GM19395 (cell line): ENCODE measurements at regions not wholly inside any gene's neighbourhood (a gene's known extent, or its start where the extent isn't known, plus 50 kb on each side); places are given as distances from the start of the nearest gene placed in this dataset.

Source experiments
- ATAC-seq: cut with Tn5 transposase; IDR thresholded peaks from one replicate; pipeline ENCODE4 v1.9.1; 2021; ENCODE audit warnings: mild to moderate bottlenecking, moderate library complexity; ENCODE audit not compliant: unreplicated experiment

DNA sequence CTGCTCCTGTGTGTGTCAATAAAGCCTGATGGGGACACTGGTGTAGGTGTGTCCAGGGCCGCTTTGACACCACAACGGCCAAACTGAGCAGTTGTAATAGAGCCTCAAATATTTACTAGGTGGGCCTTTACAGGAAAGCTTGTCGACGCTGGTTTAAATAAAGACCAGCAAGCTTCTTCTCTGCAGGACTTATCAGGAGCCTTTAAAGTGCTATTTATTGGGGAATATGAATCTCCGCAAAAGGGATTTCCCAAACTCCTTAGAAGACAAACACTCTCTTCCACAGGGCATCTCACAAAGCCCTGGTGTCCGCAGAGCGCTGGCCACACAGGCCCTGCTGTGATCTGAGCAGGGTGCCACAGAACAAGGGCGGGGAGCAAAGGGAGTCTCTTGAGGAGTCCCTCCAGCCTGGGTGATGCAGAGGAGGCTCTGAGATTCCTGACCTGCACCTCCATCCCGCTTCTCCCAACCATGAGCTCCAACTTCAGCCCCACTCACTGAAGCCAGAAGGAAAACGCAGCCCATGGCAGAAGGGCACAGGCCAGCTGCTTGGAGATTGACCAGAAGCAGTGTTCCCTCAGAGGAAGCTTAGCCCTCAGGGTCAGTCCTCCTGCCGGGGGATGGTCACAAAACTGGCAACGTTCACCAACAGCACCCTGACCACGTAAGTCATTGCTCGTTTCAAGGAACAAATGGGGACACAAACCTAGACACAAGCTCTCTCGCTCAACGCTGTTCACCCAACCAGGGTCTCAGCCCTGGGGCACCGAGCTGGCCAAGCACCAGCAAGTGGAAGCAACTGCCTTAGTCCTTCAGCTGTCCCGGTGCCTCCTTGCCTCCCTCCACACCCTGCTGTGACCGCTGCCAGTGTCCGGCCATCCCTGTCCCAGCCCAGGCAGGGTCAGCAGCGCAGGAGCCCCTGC, 129.5 kb downstream of the OAT start:
- ATAC-seq: no peak

DNA sequence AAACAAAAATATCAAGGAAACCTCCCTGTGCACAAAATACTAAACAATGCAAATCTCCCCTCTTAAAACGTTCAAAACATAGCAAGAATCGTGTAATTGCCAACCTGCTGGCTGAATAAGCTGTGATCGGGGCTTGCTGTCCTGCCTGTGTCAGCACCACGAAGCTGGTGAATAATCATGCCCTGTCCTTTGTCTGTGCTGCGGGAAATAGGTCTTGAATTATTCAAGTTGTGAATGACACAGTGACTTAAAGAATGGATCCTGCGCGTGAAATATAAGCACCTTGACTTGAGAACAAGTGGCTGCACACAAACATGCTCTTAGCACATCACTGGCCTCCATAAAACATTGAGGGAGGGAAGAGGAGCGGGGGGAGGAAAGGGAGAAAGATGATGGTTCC, 130.2 kb downstream of the OAT start:
- no peak for ATAC-seq

DNA sequence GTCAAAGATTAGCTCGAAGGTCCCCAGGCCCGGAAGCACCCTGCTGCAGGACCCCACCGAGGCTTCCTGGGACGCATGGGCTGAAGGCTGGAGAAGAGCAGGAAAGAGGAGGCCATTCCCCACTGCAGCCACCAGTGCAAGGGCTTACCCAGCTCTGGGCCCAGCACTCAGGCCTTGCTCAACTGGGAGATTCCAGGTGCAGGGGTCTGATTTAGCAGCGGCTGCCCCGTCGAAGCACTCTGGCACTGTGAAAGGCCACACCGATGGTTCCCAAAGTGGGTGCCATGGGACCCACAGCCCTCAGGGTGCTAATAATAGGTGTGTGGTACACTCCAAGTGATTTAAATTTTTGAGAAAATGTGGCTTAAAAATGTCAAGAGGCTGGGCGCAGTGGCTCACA, 130.9 kb downstream of the OAT start:
- no peak for ATAC-seq

DNA sequence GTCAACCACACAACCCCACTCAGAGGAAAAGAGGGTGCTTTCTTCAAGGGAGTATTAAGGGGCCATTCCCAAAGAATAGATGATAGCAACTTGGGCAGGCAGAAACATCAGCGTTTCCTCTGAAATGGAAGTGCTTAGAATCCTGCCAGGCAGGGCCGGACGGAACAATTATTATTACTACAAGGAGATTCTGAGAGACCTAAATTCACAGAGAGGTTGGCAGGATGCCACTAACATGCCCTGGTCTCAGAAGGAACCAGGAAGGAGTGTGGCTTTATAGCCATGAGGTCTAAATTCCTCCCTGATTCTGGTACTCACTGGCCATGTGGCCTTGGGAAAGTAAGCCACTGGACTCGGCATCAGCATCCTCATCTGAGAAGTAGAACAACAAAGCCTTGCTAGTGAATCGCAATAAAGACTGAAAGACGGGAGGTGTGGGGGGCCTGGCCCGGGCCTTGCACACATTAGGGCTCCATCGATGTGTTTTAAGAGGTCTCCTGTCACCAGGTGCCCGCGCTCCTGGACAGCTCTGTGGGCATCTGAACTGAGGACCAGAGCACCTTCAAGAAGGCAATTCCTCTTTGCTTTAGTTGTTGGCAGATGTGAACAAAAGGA, 131.5 kb downstream of the OAT start:
- no peak for ATAC-seq

DNA sequence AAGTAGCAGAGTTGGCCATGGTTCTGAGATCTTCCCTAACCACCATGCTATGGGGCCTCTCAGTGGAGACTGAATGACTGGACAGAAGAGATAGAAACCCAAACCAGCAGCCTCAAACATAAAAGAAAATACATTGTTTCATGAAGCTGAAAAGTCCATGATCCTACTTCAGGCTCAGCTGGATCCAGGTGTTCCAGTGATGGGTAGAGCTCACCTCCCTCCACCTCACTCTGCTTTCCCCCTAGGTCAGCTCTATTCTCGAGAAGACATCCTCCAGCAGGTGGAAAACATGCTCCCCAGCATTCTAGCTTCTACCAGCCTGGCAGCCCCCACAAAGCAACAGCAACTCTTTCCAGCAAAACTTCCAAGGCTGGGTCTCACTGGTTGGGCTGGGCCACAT, 132.1 kb downstream of the OAT start:
- ATAC-seq: no peak

DNA sequence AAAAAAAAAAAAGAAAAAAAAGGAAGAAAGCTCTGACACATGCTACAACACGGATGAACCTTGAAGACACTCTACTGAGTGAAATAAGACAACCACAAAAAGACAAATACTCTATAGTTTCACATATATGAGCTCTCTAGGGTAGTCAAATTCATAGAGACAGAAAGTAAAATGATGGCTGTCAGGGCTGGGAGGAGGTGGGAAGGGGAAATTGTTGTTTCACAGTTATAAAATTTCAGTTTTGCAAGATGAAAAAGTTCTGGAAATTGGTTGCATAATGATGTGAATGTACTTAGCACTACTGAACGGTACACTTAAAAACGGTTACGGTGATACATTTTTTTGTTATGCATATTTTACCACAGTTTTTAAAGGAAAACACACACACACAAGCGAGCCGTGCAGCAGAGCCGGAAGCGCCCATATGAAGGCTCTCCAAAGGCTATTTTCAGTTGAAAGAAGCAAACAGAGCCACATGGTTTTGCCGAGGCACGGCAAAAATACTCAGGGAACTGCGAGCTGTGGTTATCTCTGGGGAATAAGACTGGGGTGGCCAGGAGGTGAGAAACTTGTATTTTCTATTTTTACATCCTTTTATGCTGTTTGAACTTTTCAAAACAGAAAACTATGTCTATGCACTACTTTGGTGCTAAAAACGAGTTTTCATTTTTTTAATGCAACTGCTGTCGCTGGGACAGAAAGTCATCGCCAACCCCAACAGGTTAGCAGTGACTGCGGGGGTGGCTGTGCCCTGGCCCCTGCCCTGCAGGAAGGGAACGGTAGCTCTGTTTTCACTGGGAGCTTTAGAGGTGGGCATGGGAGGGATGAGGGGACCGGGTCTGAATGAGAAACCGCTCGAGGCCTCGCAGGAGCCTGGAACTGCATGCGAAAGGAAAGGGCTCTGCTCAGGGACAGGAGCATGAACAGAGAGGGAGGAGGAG, 132.9 kb downstream of the OAT start:
- ATAC-seq: peak; percentile 82

- no peak for ATAC-seq
Observed at GRCh38 chr10:124283949-124284250, 134.8 kb downstream of the OAT start.

DNA sequence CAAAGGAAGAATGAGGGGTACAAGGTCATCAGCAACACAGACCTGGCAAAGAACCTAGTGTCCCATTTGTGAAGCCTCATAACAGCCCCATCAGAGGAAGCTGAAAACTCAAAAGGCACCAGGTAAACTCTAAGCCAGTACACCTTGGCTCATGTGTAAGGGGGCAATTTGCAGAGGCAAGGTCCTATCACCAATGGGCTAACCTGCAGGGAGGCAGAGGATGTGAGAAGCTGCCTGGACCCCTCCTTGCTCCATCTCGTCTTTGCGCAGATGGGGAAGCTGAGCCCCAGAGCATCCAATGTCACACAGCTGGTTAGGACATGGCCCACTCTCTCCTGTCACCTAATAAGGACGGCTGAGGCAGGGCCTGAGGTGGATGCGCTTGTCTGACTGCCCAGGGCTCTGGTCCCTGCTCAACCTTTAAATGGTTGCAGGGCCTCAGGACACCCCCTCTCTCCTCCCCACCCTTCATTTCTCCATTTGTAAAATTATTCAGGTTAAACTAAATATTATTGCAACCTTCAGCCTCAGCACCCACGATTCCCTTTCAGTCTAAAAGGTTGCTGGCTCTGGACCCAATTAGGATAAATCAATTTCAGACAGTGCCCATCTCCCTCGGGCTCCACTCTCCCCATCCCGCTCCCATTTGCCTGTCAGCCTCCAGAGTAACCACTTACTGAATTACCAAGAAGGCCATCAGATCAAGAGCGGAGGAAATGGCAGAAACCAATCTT, 135.3 kb downstream of the OAT start:
- no peak for ATAC-seq

- no peak for ATAC-seq
Observed at GRCh38 chr10:124282326-124282725, 136.4 kb downstream of the OAT start.

- ATAC-seq: no peak
Observed at GRCh38 chr10:124281666-124282065, 137.1 kb downstream of the OAT start.

DNA sequence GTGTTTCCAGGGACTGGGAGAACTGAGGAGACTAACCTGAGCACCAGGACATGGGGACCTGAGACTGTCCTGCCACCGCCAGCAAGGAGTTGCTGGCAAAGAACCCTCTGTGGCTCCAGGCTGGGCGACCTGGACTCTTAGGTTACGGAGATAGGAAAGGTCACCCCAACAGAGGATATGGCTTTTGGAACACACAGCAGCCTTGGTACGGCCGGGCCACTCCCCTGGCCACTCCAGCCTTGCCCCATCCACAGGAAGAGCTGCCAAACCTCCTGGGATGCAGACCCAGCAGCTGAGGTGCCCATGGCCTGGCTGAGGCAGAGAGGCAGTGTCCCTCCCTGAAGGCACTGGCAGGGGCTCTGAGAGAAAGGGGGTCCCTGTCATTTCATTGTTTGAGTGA, 137.8 kb downstream of the OAT start:
- ATAC-seq: no peak

DNA sequence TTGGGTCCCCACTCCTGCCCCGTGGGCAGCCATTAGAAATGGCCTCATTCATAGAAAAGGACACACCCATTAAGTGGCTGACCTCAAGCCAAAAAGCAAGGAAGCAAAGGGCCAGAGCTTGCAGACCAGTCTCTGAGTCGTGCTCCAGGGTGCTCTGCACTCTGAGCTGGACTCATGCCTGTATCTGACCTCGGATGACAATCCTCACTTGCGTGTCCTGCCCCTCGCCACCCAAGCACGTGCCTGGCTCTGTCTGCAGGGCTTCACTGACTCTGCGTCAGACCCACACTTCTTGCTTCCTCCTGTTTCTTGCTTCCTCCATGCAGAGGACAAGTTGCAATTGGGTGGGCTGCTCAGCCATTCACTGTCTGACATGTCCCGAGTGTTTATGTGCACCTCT, 138.8 kb downstream of the OAT start:
- no peak for ATAC-seq

DNA sequence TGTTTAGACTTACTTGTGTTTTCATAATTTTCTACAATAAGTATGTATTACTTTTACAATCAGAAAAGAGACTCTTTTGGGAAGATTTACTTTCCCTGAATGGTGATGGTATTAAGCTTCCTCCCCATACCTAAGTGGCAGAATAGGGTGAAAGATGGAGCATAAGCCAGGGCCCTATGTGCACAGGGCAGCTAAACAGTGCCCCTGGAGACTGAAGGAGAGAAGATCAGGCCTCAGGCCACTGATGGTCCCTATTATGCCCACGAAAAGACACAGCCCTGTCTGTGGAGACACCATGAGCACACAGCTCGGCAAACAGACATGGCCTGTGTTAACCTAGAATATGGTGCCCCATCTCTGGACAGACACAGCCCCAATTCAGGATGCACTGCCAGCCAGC, 139.4 kb downstream of the OAT start:
- no peak for ATAC-seq

DNA sequence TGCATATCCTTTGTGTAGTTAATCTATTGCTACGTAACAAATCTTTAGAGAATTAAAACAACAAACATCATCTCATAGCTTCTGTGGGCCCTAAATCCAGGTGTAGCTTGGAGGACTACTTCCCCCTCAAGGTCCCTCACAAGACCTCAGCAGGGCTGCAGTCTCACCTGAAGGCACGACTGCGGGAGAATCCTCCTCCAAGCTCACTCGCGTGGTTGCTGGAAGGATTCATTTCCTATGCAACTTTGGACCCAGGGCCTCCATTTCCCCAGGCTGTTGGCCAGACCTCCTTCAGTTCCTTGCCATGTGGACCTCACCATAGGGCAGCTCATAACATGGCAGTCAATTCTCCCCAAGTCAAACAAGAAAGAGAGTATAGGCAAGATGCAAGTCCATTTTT, 140.4 kb downstream of the OAT start:
- ATAC-seq: no peak

GRCh38 chr10:124273141-124273540, 145.6 kb downstream of the OAT start:
- ATAC-seq: no peak

- ATAC-seq: no peak
Observed at GRCh38 chr10:124271676-124272075, 147.0 kb downstream of the OAT start.

- ATAC-seq: no peak
Observed at GRCh38 chr10:124270530-124271327, 148.0 kb downstream of the OAT start.

GRCh38 chr10:124268976-124269375, 149.7 kb downstream of the OAT start:
- no peak for ATAC-seq

- ATAC-seq: no peak
Observed at GRCh38 chr10:124267911-124268549, 150.7 kb downstream of the OAT start.
